Tibial nerve (tissue), 4 donors: ENCODE measurements at regions not wholly inside any gene's neighbourhood (a gene's known extent, or its start where the extent isn't known, plus 50 kb on each side); places are given as distances from the start of the nearest gene placed in this dataset.

ENCODE experiments used
- DNase-seq, 2 donors: peaks; one replicate each; pipeline ENCODE4 v3.0.0-alpha.2; 2019; ENCODE audit warnings: low spot score in 2 of 2
- H3K27ac ChIP-seq, 4 donors: fragments of 200-600 bp; sonication (generic) in 3 of 4; one replicate each; pipeline ENCODE4 v1.5.1; 2017 to 2019; ENCODE audit warnings: mild to moderate bottlenecking in 1 of 4
- H3K27me3 ChIP-seq, 2 donors: fragments of 200-600 bp; sonication (generic) in 1 of 2; one replicate each; pipeline versions ENCODE4 v1.5.1 to v1.6.0; 2017 to 2019
- H3K36me3 ChIP-seq, 3 donors: fragments of 200-600 bp; sonication (generic); one replicate each; pipeline ENCODE4 v1.5.1; 2018 to 2019
- H3K4me1 ChIP-seq, 4 donors: fragments of 200-600 bp; sonication (generic) in 3 of 4; one replicate each; pipeline ENCODE4 v1.5.1; 2017 to 2019
- H3K4me3 ChIP-seq, 4 donors: fragments of 200-600 bp; sonication (generic) in 3 of 4; one replicate each; pipeline ENCODE4 v1.5.1; 2017 to 2019; ENCODE audit warnings: mild to moderate bottlenecking in 1 of 4, moderate library complexity in 1 of 4
- H3K9me3 ChIP-seq, 4 donors: fragments of 200-600 bp; sonication (generic) in 3 of 4; one replicate each; pipeline ENCODE4 v1.5.1; 2017 to 2019
- CTCF ChIP-seq, 5 experiments: fragments of 200-600 bp in 3 of 5; fragments of 450-650 bp in 2 of 5; sonication (generic) in 3 of 5; IDR thresholded peaks; one replicate each; pipeline ENCODE4 v1.5.1; 2016 to 2019; ENCODE audit warnings: antibody characterized with exemption in 5 of 5, mild to moderate bottlenecking in 3 of 5, moderate library complexity in 2 of 5
- EP300 ChIP-seq, 2 donors: sonication (generic); formaldehyde crosslinking; IDR thresholded peaks; one replicate each; pipeline ENCODE4 v1.6.1; 2017; ENCODE audit warnings: antibody characterized with exemption in 2 of 2, mild to moderate bottlenecking in 1 of 2
- POLR2A ChIP-seq, 2 donors: fragments of 450-650 bp; IDR thresholded peaks; one replicate each; pipeline ENCODE4 v1.6.1; 2017; ENCODE audit warnings: antibody characterized with exemption in 2 of 2, mild to moderate bottlenecking in 2 of 2, moderate library complexity in 2 of 2
- WGBS, 2 donors: methylation state at CpG; one replicate each; pipeline ENCODE4 v1.1.5; 2018; 5-methylcytosine and 5-hydroxymethylcytosine counted together

- DNase-seq: no peak
- Histone ChIP-seq H3K9me3 (no peaks in the 10 kb centered on the region), H3K36me3 (no peaks in the 10 kb centered on the region), H3K4me3 (no peak overlapping the region), H3K27ac (no peak overlapping the region), H3K4me1 (no peaks in the 10 kb centered on the region), H3K27me3 (no peaks in the 10 kb centered on the region)
- WGBS, 2 donors: 66 to 67% methylated on average over 6 of the region's 6 CpGs
- TF ChIP-seq EP300 (IDR thresholded peaks at IDR 0.05) (no peak), CTCF (IDR thresholded peaks at IDR 0.05) (no peak), POLR2A (IDR thresholded peaks at IDR 0.05) (no peak)
Observed at GRCh38 chr10:129169115-129169514, 297.9 kb upstream of the MGMT start.

GRCh38 chr10:129170812-129171211 is 296.2 kb upstream of the MGMT start:
- H3K4me3 ChIP-seq: no peak overlapping the region
- H3K4me1 ChIP-seq: no peaks in the 10 kb centered on the region
- WGBS, 2 donors: 82 to 85% methylated on average over 3 of the region's 3 CpGs
- no peaks in the 10 kb centered on the region for H3K27me3 ChIP-seq
- no peaks in the 10 kb centered on the region for H3K9me3 ChIP-seq
- H3K27ac ChIP-seq: no peak overlapping the region
- DNase-seq: no peak
- no peak for TF ChIP-seq CTCF (IDR thresholded peaks at IDR 0.05)
- TF ChIP-seq POLR2A (IDR thresholded peaks at IDR 0.05): no peak
- TF ChIP-seq EP300 (IDR thresholded peaks at IDR 0.05): no peak
- no peaks in the 10 kb centered on the region for H3K36me3 ChIP-seq

- Histone ChIP-seq H3K27ac (no peak overlapping the region), H3K4me3 (no peak overlapping the region), H3K27me3 (no peaks in the 10 kb centered on the region), H3K4me1 (no peaks in the 10 kb centered on the region), H3K36me3 (no peaks in the 10 kb centered on the region), H3K9me3 (no peaks in the 10 kb centered on the region)
- no peak for DNase-seq
- no peak for TF ChIP-seq CTCF (IDR thresholded peaks at IDR 0.05)
- TF ChIP-seq POLR2A (IDR thresholded peaks at IDR 0.05): no peak
- TF ChIP-seq EP300 (IDR thresholded peaks at IDR 0.05): no peak
- 32 to 48% methylated on average over 3 of the region's 3 CpGs for WGBS, 2 donors
Observed at GRCh38 chr10:129171812-129172211, 295.2 kb upstream of the MGMT start.

GRCh38 chr10:129174232-129175014 is 292.6 kb upstream of the MGMT start:
- 76 to 79% methylated on average over 10 of the region's 10 CpGs for WGBS, 2 donors
- no peak overlapping the region for H3K4me3 ChIP-seq
- TF ChIP-seq CTCF (IDR thresholded peaks at IDR 0.05): no peak
- TF ChIP-seq EP300 (IDR thresholded peaks at IDR 0.05): no peak
- TF ChIP-seq POLR2A (IDR thresholded peaks at IDR 0.05): no peak
- no peak overlapping the region for H3K27ac ChIP-seq
- H3K27me3 ChIP-seq: no peaks in the 10 kb centered on the region
- no peaks in the 10 kb centered on the region for H3K36me3 ChIP-seq
- no peaks in the 10 kb centered on the region for H3K4me1 ChIP-seq
- DNase-seq: no peak
- H3K9me3 ChIP-seq: no peaks in the 10 kb centered on the region

GRCh38 chr10:129179245-129179971 is 287.6 kb upstream of the MGMT start:
- 63 to 66% methylated on average over 9 of the region's 9 CpGs for WGBS, 2 donors
- Histone ChIP-seq H3K4me3 (no peak overlapping the region), H3K4me1 (no peaks in the 10 kb centered on the region), H3K9me3 (no peaks in the 10 kb centered on the region), H3K36me3 (no peaks in the 10 kb centered on the region), H3K27ac (no peak overlapping the region), H3K27me3 (no peaks in the 10 kb centered on the region)
- DNase-seq: no peak
- TF ChIP-seq CTCF (IDR thresholded peaks at IDR 0.05) (no peak), EP300 (IDR thresholded peaks at IDR 0.05) (no peak), POLR2A (IDR thresholded peaks at IDR 0.05) (no peak)
